DND-41 (cell line): ENCODE measurements at regions not wholly inside any gene's neighbourhood (a gene's known extent, or its start where the extent isn't known, plus 50 kb on each side); places are given as distances from the start of the nearest gene placed in this dataset.

Source experiments
- ATAC-seq: fragments of 200-7000 bp; cut with Tn5 transposase; 3 replicates; pipeline ENCODE4 v1.9.1; 2021; ENCODE audit warnings: low read depth; ENCODE audit not compliant: insufficient read depth
- DNase-seq: peaks from one replicate; pipeline ENCODE4 v3.0.0-alpha.2; 2020
- H2AFZ ChIP-seq: 2 replicates; pipeline ENCODE4 v1.6.0; 2012; ENCODE audit warnings: low read depth, low read length
- H3K27ac ChIP-seq: 2 replicates; pipeline ENCODE4 v1.5.1; 2012; ENCODE audit warnings: low read length, inconsistent platforms
- H3K27me3 ChIP-seq: fragments of 200-600 bp; sonication (generic); 2 replicates; pipeline ENCODE4 v1.6.0; 2012; ENCODE audit warnings: low read length, mild to moderate bottlenecking, inconsistent platforms; ENCODE audit not compliant: insufficient read depth, poor library complexity
- H3K36me3 ChIP-seq: 2 replicates; pipeline ENCODE4 v1.5.1; 2012; ENCODE audit warnings: low read length, inconsistent platforms; ENCODE audit not compliant: insufficient read depth
- H3K4me1 ChIP-seq: 2 replicates; pipeline ENCODE4 v1.5.1; 2012; ENCODE audit warnings: mild to moderate bottlenecking, low read length; ENCODE audit not compliant: insufficient read depth
- H3K4me2 ChIP-seq: 2 replicates; pipeline ENCODE4 v1.6.0; 2012; ENCODE audit warnings: mild to moderate bottlenecking, moderate library complexity, low read length, inconsistent platforms; ENCODE audit not compliant: insufficient read depth
- H3K4me3 ChIP-seq, 2 experiments: fragments of 200-600 bp in 1 of 2; shearing (Covaris generic) in 1 of 2; 2 replicates each; pipeline ENCODE4 v1.5.1; 2012 to 2016; ENCODE audit warnings: inconsistent platforms in 2 of 2, low read length in 2 of 2, mild to moderate bottlenecking in 2 of 2, low read depth in 1 of 2, moderate library complexity in 1 of 2
- H3K79me2 ChIP-seq: 2 replicates; pipeline ENCODE4 v1.6.0; 2012; ENCODE audit warnings: low read length, inconsistent platforms; ENCODE audit not compliant: insufficient read depth
- H3K9ac ChIP-seq: 2 replicates; pipeline ENCODE4 v1.6.0; 2012; ENCODE audit warnings: low read depth, mild to moderate bottlenecking, inconsistent platforms, low read length, moderate library complexity
- H3K9me3 ChIP-seq: 2 replicates; pipeline ENCODE4 v1.5.1; 2012; ENCODE audit warnings: low read length, moderate library complexity, mild to moderate bottlenecking, inconsistent platforms; ENCODE audit not compliant: insufficient read depth, severe bottlenecking
- H4K20me1 ChIP-seq: 2 replicates; pipeline ENCODE4 v1.6.0; 2012; ENCODE audit warnings: low read length; ENCODE audit not compliant: insufficient read depth
- EZH2 ChIP-seq: IDR thresholded peaks from 3 replicates; pipeline ENCODE4 v1.6.1; 2012; ENCODE audit warnings: borderline replicate concordance, low read depth, mild to moderate bottlenecking, moderate library complexity, low read length, inconsistent platforms; ENCODE audit not compliant: severe bottlenecking
- TF ChIP-seq, protein P1 (sequence below): IDR thresholded peaks from 2 replicates; pipeline ENCODE4 v1.5.1; 2012; ENCODE audit warnings: borderline replicate concordance, low read length, moderate library complexity, mild to moderate bottlenecking; ENCODE audit not compliant: poor library complexity, severe bottlenecking; ENCODE audit errors: extremely low read depth

- no peak overlapping the region for H3K4me2 ChIP-seq
- no peaks in the 10 kb centered on the region for H3K36me3 ChIP-seq
- H3K9ac ChIP-seq: no peak overlapping the region
- TF ChIP-seq, protein P1, sequence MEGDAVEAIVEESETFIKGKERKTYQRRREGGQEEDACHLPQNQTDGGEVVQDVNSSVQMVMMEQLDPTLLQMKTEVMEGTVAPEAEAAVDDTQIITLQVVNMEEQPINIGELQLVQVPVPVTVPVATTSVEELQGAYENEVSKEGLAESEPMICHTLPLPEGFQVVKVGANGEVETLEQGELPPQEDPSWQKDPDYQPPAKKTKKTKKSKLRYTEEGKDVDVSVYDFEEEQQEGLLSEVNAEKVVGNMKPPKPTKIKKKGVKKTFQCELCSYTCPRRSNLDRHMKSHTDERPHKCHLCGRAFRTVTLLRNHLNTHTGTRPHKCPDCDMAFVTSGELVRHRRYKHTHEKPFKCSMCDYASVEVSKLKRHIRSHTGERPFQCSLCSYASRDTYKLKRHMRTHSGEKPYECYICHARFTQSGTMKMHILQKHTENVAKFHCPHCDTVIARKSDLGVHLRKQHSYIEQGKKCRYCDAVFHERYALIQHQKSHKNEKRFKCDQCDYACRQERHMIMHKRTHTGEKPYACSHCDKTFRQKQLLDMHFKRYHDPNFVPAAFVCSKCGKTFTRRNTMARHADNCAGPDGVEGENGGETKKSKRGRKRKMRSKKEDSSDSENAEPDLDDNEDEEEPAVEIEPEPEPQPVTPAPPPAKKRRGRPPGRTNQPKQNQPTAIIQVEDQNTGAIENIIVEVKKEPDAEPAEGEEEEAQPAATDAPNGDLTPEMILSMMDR: peak; percentile 44
- TF ChIP-seq EZH2: no peak
- no peaks in the 10 kb centered on the region for H4K20me1 ChIP-seq
- H3K27me3 ChIP-seq: no peaks in the 10 kb centered on the region
- H3K4me3 ChIP-seq: no peak overlapping the region
- no peak overlapping the region for H2AFZ ChIP-seq
- 0 out of 2 replicates have a peak, but pooled peaks cover 3% of the 10 kb centered on the region for H3K4me1 ChIP-seq
- ATAC-seq (peak; percentile 56; the same call in 2 of the 3 replicates), DNase-seq (no peak)
- no peaks in the 10 kb centered on the region for H3K9me3 ChIP-seq
- H3K27ac ChIP-seq: no peak overlapping the region
- no peaks in the 10 kb centered on the region for H3K79me2 ChIP-seq
These were observed 119.9 kb downstream of the FASLG start for GRCh38 chr1:172778456-172779455.

GRCh38 chr1:172779491-172779890 is 120.6 kb downstream of the FASLG start:
- TF ChIP-seq EZH2: no peak
- TF ChIP-seq, protein P1: no peak
- Histone ChIP-seq H3K27ac (no peak overlapping the region), H4K20me1 (no peaks in the 10 kb centered on the region), H3K79me2 (no peaks in the 10 kb centered on the region), H3K4me3 (no peak overlapping the region), H2AFZ (no peak overlapping the region), H3K36me3 (no peaks in the 10 kb centered on the region), H3K27me3 (no peaks in the 10 kb centered on the region), H3K9me3 (no peaks in the 10 kb centered on the region), H3K4me2 (no peak overlapping the region), H3K4me1 (0 out of 2 replicates have a peak, but pooled peaks cover 3% of the 10 kb centered on the region), H3K9ac (no peak overlapping the region)
- DNase-seq (no peak), ATAC-seq (no peak)

DNA sequence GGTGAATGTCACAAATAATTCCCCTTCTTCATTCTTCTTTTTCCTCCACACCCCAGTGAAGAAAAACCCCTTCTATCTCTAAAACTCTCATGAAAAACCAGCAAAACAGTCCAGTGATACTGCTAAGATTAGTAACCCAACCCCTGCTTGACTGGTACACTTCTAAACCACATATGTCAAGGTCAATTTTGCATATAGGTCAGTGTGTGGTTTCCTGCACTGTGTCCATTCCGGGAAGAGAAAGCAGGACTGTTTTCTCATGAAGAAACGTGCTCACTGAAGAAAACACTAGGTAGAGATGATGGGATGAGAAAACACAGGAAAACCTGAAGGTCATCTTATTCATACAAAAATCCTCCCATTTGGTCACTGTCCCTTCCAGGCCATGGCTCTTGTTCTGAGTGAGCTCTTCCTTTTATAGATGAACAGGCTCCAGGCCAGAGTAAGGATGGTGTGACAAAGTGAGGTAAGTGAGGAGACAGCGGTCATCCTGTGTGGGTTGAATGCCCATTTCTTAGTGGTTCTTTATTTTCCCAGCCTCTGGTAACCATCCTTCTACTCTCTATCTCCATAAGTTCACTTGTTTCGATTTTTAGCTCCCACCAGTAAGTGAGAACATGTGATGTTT is 122.7 kb downstream of the FASLG start:
- Histone ChIP-seq H3K79me2 (no peaks in the 10 kb centered on the region), H3K27ac (no peak overlapping the region), H3K4me2 (no peak overlapping the region), H4K20me1 (no peaks in the 10 kb centered on the region), H3K9me3 (no peaks in the 10 kb centered on the region), H3K27me3 (no peaks in the 10 kb centered on the region), H2AFZ (no peak overlapping the region), H3K4me1 (0 out of 2 replicates have a peak, but pooled peaks cover 3% of the 10 kb centered on the region), H3K36me3 (no peaks in the 10 kb centered on the region), H3K4me3 (no peak overlapping the region), H3K9ac (no peak overlapping the region)
- ATAC-seq (no peak), DNase-seq (no peak)
- TF ChIP-seq EZH2: no peak
- TF ChIP-seq, protein P1: no peak
